ENCODE measurements at regions not wholly inside any gene's neighbourhood (a gene's known extent, or its start where the extent isn't known, plus 50 kb on each side); places are given as distances from the start of the nearest gene placed in this dataset.

DNA sequence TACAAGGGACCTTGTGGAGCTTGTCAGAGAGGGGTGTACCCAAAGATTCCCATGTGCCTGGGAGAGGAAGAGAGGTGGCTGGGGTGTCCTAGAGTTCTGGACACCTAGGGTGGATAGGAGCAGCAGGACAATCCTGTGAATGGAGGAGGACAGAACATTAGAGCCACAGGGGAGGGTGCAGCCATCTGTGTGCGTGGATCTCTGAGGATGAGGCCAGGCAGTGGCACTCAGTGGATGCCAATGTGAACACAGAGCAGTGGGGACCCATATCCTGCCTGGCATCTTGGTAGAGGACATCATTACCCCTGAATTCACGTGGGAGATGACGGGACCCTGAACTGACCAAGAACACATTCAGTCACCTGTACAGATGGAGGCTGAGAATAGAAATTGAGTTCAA is 205.3 kb downstream of the CD83 start:
- no peak for DNase-seq
- intact Hi-C loops (cut with DNase I): no loop called here
- Histone ChIP-seq H3K9me3 (no peaks in the 10 kb centered on the region), H3K36me3 (no peaks in the 10 kb centered on the region), H3K27me3 (no peaks in the 10 kb centered on the region), H3K4me1 (ENCODE audit: insufficient read depth) (no peaks in the 10 kb centered on the region), H3K4me3 (no peak overlapping the region), H3K27ac (no peak overlapping the region)
- WGBS, 3 donors: 88 to 93% (median 92%) methylated on average over 3 of the region's 3 CpGs
- TF ChIP-seq EP300 (IDR thresholded peaks at IDR 0.05) (no peak), POLR2A (IDR thresholded peaks at IDR 0.05) (no peak)
- TF ChIP-seq, protein P1, sequence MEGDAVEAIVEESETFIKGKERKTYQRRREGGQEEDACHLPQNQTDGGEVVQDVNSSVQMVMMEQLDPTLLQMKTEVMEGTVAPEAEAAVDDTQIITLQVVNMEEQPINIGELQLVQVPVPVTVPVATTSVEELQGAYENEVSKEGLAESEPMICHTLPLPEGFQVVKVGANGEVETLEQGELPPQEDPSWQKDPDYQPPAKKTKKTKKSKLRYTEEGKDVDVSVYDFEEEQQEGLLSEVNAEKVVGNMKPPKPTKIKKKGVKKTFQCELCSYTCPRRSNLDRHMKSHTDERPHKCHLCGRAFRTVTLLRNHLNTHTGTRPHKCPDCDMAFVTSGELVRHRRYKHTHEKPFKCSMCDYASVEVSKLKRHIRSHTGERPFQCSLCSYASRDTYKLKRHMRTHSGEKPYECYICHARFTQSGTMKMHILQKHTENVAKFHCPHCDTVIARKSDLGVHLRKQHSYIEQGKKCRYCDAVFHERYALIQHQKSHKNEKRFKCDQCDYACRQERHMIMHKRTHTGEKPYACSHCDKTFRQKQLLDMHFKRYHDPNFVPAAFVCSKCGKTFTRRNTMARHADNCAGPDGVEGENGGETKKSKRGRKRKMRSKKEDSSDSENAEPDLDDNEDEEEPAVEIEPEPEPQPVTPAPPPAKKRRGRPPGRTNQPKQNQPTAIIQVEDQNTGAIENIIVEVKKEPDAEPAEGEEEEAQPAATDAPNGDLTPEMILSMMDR (IDR thresholded peaks at IDR 0.05): no peak

DNA sequence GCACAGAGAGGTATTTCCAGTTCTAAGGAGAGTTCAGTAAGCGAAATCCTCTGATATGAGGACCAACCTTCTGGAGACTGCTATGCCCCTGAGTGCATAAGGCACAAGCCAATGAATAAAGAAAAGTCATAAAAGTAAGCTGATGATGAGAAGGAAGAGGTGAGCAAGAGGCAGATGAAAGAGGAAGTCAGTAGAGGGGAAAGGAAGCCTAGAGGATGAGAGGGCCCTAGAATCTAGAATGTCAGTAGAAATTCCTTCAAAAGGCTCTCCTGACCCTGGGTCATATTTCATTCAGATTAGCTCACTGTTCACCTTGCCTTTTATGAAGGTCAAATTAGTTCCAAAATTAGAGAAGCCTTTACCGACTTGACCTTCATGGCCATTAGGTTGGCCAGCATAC is 209.2 kb downstream of the CD83 start:
- intact Hi-C loops (cut with DNase I): no loop called here
- Histone ChIP-seq H3K27me3 (no peaks in the 10 kb centered on the region), H3K36me3 (no peaks in the 10 kb centered on the region), H3K27ac (no peak overlapping the region), H3K4me3 (no peak overlapping the region), H3K9me3 (no peaks in the 10 kb centered on the region), H3K4me1 (ENCODE audit: insufficient read depth) (no peaks in the 10 kb centered on the region)
- no peak for TF ChIP-seq EP300 (IDR thresholded peaks at IDR 0.05)
- TF ChIP-seq, protein P1 (IDR thresholded peaks at IDR 0.05): no peak
- TF ChIP-seq POLR2A (IDR thresholded peaks at IDR 0.05): no peak
- no peak for DNase-seq
- 83 to 87% (median 86%) methylated on average over 2 of the region's 2 CpGs for WGBS, 3 donors

- H3K36me3 ChIP-seq: no peaks in the 10 kb centered on the region
- no peaks in the 10 kb centered on the region for H3K4me1 ChIP-seq (ENCODE audit: insufficient read depth)
- no peak overlapping the region for H3K4me3 ChIP-seq
- no peak overlapping the region for H3K27ac ChIP-seq
- intact Hi-C loops (cut with DNase I): no loop called here
- TF ChIP-seq EP300 (IDR thresholded peaks at IDR 0.05): no peak
- TF ChIP-seq POLR2A (IDR thresholded peaks at IDR 0.05): no peak
- TF ChIP-seq, protein P1 (IDR thresholded peaks at IDR 0.05): no peak
- 88 to 90% (median 89%) methylated on average over 9 of the region's 9 CpGs for WGBS, 3 donors
- no peaks in the 10 kb centered on the region for H3K27me3 ChIP-seq
- DNase-seq: no peak
- H3K9me3 ChIP-seq: no peaks in the 10 kb centered on the region
These were observed 210.6 kb downstream of the CD83 start for GRCh38 chr6:14328163-14328562.

GRCh38 chr6:14333556-14334305 is 216.2 kb downstream of the CD83 start:
- 15 to 38% (median 20%) methylated on average over 5 of the region's 5 CpGs for WGBS, 3 donors
- TF ChIP-seq EP300 (IDR thresholded peaks at IDR 0.05) (no peak), POLR2A (IDR thresholded peaks at IDR 0.05) (no peak)
- TF ChIP-seq, protein P1 (IDR thresholded peaks at IDR 0.05): no peak

More at GRCh38 chr6:14333556-14334305, 216.2 kb downstream of the CD83 start:
- no peak for DNase-seq
- Histone ChIP-seq H3K4me1 (ENCODE audit: insufficient read depth) (peaks cover 1% of the 10 kb centered on the region), H3K4me3 (no peak overlapping the region), H3K9me3 (no peaks in the 10 kb centered on the region), H3K36me3 (no peaks in the 10 kb centered on the region), H3K27ac (no peak overlapping the region), H3K27me3 (no peaks in the 10 kb centered on the region)
- intact Hi-C loops (cut with DNase I): no loop called here
